ENCODE measurements at regions not wholly inside any gene's neighbourhood (a gene's known extent, or its start where the extent isn't known, plus 50 kb on each side); places are given as distances from the start of the nearest gene placed in this dataset.

GRCh38 chr6:14510038-14510437 is 392.5 kb downstream of the CD83 start:
- no peak overlapping the region for H3K27ac ChIP-seq (ENCODE audit: extremely low read length, insufficient read depth, low read length)
- H3K9me3 ChIP-seq (ENCODE audit: low read length): no peaks in the 10 kb centered on the region
- in situ Hi-C loops (cut with HindIII; ENCODE audit: extremely low pct_ligation_motif_present, low pct_unique_long_range_greater_than_20kb) (no loop called here), intact Hi-C loops (cut with micrococcal nuclease; ENCODE audit: unreplicated experiment) (loop anchor here (1.0 kb wide), 1 partner anchor 299 kb away; no protein-coding TSS in a partner anchor)
- H3K9ac ChIP-seq (ENCODE audit: insufficient read depth, low read depth, low read length): no peak overlapping the region
- H2AFZ ChIP-seq (ENCODE audit: low read length): no peak overlapping the region
- FAIRE-seq (peak; percentile 70), ATAC-seq (0 out of 3 replicates have a peak, but pooled peaks have one; percentile 32), DNase-seq (ENCODE audit: low spot score) (peak; percentile 16)
- WGBS (ENCODE audit: low lambda C conversion rate): 24% methylated on average over 6 of the region's 6 CpGs
- H3K4me2 ChIP-seq (ENCODE audit: low read depth, low read length): no peak overlapping the region
- H3K36me3 ChIP-seq (replicated peaks in 1 of 2; ENCODE audit: control insufficient read depth in 1 of 2, insufficient read depth in 2 of 2, low read length in 2 of 2): no peaks in the 10 kb centered on the region
- no peaks in the 10 kb centered on the region for H3K4me1 ChIP-seq (ENCODE audit: insufficient read depth, low read length)
- H3K4me3 ChIP-seq (replicated peaks in 1 of 3; ENCODE audit: insufficient read depth in 1 of 3, low read depth in 2 of 3, low read length in 3 of 3): no peak overlapping the region
- no peaks in the 10 kb centered on the region for H4K20me1 ChIP-seq (ENCODE audit: insufficient read depth, low read length)
- no peaks in the 10 kb centered on the region for H3K27me3 ChIP-seq (ENCODE audit: control insufficient read depth in 1 of 2, insufficient read depth in 2 of 2, low read length in 2 of 2)
- CTCF ChIA-PET (ENCODE audit: low intra/inter-chr PET ratio, low total read pairs): interaction anchor here (1.4 kb wide), 1 partner anchor 298 kb away, joined by 4 read pairs; no protein-coding TSS in a partner anchor
- peak; percentile 26; the same call in 1 of the 2 replicates for TF ChIP-seq STAG1 (CRISPR knock-in tag; IDR thresholded peaks at IDR 0.05)
- no peak for TF ChIP-seq ERF (CRISPR knock-in tag; IDR thresholded peaks at IDR 0.05)
- BruUV-seq (replicated peaks): no TSS peak
- POLR2A ChIA-PET: no interaction called here
- H3K79me2 ChIP-seq (ENCODE audit: insufficient read depth, low read length): no peaks in the 10 kb centered on the region

GRCh38 chr6:14511061-14511586 is 393.6 kb downstream of the CD83 start:
- DNase-seq (ENCODE audit: low spot score) (no peak), FAIRE-seq (no peak), ATAC-seq (no peak)
- Histone ChIP-seq H2AFZ (ENCODE audit: low read length) (no peak overlapping the region), H4K20me1 (ENCODE audit: insufficient read depth, low read length) (no peaks in the 10 kb centered on the region), H3K4me2 (ENCODE audit: low read depth, low read length) (no peak overlapping the region), H3K9ac (ENCODE audit: insufficient read depth, low read depth, low read length) (no peak overlapping the region), H3K79me2 (ENCODE audit: insufficient read depth, low read length) (no peaks in the 10 kb centered on the region), H3K4me1 (ENCODE audit: insufficient read depth, low read length) (no peaks in the 10 kb centered on the region), H3K4me3 (replicated peaks in 1 of 3; ENCODE audit: insufficient read depth in 1 of 3, low read depth in 2 of 3, low read length in 3 of 3) (no peak overlapping the region), H3K9me3 (ENCODE audit: low read length) (no peaks in the 10 kb centered on the region), H3K27ac (ENCODE audit: extremely low read length, insufficient read depth, low read length) (no peak overlapping the region), H3K27me3 (ENCODE audit: control insufficient read depth in 1 of 2, insufficient read depth in 2 of 2, low read length in 2 of 2) (no peaks in the 10 kb centered on the region), H3K36me3 (replicated peaks in 1 of 2; ENCODE audit: control insufficient read depth in 1 of 2, insufficient read depth in 2 of 2, low read length in 2 of 2) (no peaks in the 10 kb centered on the region)
- ChIA-PET POLR2A (no interaction called here), CTCF (ENCODE audit: low intra/inter-chr PET ratio, low total read pairs) (no interaction called here)
- TF ChIP-seq ZNF20 (CRISPR knock-in tag; IDR thresholded peaks at IDR 0.05) (no peak), SRSF4 (IDR thresholded peaks at IDR 0.05; ENCODE audit: low read depth, low read length, poor library complexity, severe bottlenecking) (no peak), TCF12 (IDR thresholded peaks at IDR 0.05) (no peak), TCF12 (CRISPR knock-in tag; IDR thresholded peaks at IDR 0.05) (no peak), THAP11 (CRISPR knock-in tag; IDR thresholded peaks at IDR 0.05) (no peak), ZFYVE20 (CRISPR knock-in tag; IDR thresholded peaks at IDR 0.05; ENCODE audit: borderline replicate concordance, low read depth) (no peak), ZNF530 (CRISPR knock-in tag; IDR thresholded peaks at IDR 0.05; ENCODE audit: low read depth) (no peak), CENPX (CRISPR knock-in tag; IDR thresholded peaks at IDR 0.05) (no peak), TGIF2 (CRISPR knock-in tag; IDR thresholded peaks at IDR 0.05) (no peak)
- TF ChIP-seq, protein P1, sequence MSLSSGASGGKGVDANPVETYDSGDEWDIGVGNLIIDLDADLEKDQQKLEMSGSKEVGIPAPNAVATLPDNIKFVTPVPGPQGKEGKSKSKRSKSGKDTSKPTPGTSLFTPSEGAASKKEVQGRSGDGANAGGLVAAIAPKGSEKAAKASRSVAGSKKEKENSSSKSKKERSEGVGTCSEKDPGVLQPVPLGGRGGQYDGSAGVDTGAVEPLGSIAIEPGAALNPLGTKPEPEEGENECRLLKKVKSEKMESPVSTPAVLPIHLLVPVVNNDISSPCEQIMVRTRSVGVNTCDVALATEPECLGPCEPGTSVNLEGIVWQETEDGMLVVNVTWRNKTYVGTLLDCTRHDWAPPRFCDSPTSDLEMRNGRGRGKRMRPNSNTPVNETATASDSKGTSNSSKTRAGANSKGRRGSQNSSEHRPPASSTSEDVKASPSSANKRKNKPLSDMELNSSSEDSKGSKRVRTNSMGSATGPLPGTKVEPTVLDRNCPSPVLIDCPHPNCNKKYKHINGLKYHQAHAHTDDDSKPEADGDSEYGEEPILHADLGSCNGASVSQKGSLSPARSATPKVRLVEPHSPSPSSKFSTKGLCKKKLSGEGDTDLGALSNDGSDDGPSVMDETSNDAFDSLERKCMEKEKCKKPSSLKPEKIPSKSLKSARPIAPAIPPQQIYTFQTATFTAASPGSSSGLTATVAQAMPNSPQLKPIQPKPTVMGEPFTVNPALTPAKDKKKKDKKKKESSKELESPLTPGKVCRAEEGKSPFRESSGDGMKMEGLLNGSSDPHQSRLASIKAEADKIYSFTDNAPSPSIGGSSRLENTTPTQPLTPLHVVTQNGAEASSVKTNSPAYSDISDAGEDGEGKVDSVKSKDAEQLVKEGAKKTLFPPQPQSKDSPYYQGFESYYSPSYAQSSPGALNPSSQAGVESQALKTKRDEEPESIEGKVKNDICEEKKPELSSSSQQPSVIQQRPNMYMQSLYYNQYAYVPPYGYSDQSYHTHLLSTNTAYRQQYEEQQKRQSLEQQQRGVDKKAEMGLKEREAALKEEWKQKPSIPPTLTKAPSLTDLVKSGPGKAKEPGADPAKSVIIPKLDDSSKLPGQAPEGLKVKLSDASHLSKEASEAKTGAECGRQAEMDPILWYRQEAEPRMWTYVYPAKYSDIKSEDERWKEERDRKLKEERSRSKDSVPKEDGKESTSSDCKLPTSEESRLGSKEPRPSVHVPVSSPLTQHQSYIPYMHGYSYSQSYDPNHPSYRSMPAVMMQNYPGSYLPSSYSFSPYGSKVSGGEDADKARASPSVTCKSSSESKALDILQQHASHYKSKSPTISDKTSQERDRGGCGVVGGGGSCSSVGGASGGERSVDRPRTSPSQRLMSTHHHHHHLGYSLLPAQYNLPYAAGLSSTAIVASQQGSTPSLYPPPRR (CRISPR knock-in tag; IDR thresholded peaks at IDR 0.05; ENCODE audit: borderline replicate concordance): no peak
- 2% methylated on average over 2 of the region's 2 CpGs for WGBS (ENCODE audit: low lambda C conversion rate)
- no TSS peak for BruUV-seq (replicated peaks)
- in situ Hi-C loops (cut with HindIII; ENCODE audit: extremely low pct_ligation_motif_present, low pct_unique_long_range_greater_than_20kb) (no loop called here), intact Hi-C loops (cut with micrococcal nuclease; ENCODE audit: unreplicated experiment) (no loop called here)

Measured in HepG2 (cell line).